Esophagus squamous epithelium (tissue), 4 donors: ENCODE measurements at regions not wholly inside any gene's neighbourhood (a gene's known extent, or its start where the extent isn't known, plus 50 kb on each side); places are given as distances from the start of the nearest gene placed in this dataset.

Experiments
- POLR2A ChIP-seq, 4 donors: fragments of 450-650 bp; IDR thresholded peaks; one replicate each; pipeline ENCODE4 v1.6.1; 2017; ENCODE audit warnings: antibody characterized with exemption in 4 of 4, mild to moderate bottlenecking in 4 of 4, moderate library complexity in 3 of 4
- TF ChIP-seq, protein P1 (sequence below), 6 experiments: fragments of 450-650 bp in 4 of 6; fragments of 200-600 bp in 2 of 6; sonication (generic) in 2 of 6; IDR thresholded peaks; one replicate each; pipeline ENCODE4 v1.5.1; 2016 to 2019; ENCODE audit warnings: antibody characterized with exemption in 6 of 6, mild to moderate bottlenecking in 4 of 6, moderate library complexity in 4 of 6

DNA sequence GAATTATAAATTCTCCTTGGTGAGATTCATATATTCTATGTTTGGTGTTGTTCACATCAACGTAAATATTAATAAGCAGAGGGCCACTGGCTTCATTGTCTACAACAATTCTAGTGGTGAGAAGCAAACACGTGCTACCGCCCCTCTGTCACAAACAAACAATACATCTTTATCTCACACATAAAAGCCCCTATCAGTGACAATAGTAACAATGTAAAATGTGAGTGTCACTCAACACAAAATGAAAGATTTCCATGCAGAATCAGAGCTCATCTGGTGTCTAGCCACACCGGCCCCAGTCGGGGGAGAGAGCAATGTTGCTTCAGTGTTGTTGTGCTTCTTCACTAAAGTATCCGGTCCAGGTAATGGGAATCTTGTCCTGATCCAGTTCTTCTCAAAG lies 932.6 kb downstream of the SOCS6 start:
- no peak for TF ChIP-seq POLR2A (IDR thresholded peaks at IDR 0.05)
- TF ChIP-seq, protein P1, sequence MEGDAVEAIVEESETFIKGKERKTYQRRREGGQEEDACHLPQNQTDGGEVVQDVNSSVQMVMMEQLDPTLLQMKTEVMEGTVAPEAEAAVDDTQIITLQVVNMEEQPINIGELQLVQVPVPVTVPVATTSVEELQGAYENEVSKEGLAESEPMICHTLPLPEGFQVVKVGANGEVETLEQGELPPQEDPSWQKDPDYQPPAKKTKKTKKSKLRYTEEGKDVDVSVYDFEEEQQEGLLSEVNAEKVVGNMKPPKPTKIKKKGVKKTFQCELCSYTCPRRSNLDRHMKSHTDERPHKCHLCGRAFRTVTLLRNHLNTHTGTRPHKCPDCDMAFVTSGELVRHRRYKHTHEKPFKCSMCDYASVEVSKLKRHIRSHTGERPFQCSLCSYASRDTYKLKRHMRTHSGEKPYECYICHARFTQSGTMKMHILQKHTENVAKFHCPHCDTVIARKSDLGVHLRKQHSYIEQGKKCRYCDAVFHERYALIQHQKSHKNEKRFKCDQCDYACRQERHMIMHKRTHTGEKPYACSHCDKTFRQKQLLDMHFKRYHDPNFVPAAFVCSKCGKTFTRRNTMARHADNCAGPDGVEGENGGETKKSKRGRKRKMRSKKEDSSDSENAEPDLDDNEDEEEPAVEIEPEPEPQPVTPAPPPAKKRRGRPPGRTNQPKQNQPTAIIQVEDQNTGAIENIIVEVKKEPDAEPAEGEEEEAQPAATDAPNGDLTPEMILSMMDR (IDR thresholded peaks at IDR 0.05): no peak
